22Rv1 (cell line): ENCODE measurements at regions not wholly inside any gene's neighbourhood (a gene's known extent, or its start where the extent isn't known, plus 50 kb on each side); places are given as distances from the start of the nearest gene placed in this dataset.

Experiments
- H3K27ac ChIP-seq: fragments of 450-650 bp; 2 replicates; pipeline ENCODE4 v1.5.1; 2017
- ZFX ChIP-seq: fragments of 450-650 bp; IDR thresholded peaks from 2 replicates; pipeline ENCODE4 v1.6.1; 2017; ENCODE audit warnings: antibody characterized with exemption, borderline replicate concordance
- TF ChIP-seq, protein P1 (sequence below): fragments of 450-650 bp; IDR thresholded peaks from 2 replicates; pipeline ENCODE4 v1.5.1; 2017; ENCODE audit warnings: mild to moderate bottlenecking

DNA sequence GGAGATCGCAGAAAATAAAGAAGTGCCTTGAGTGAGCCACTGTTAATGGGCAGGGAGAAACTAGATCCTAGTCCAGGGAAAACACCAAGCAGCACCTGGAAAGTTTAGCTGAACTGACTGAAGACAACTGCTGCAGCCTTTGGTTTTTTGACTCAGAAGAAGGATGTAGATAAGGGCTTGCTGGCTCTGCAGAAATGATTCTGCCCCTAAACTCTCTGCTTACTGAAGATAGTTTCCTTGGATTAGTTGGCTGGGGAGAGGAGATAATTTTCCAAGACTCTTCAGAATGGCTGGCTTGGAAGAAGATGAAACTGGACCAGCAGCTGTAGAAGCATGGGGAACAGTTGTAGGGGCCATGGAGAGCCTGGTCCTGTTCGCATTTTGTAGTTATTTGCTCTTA lies 471.8 kb downstream of the KDM4C start:
- no peak overlapping the region for H3K27ac ChIP-seq

GRCh38 chr9:7228726-7229125 lies 471.0 kb downstream of the KDM4C start:
- no peak overlapping the region for H3K27ac ChIP-seq
- TF ChIP-seq ZFX: no peak
- TF ChIP-seq, protein P1, sequence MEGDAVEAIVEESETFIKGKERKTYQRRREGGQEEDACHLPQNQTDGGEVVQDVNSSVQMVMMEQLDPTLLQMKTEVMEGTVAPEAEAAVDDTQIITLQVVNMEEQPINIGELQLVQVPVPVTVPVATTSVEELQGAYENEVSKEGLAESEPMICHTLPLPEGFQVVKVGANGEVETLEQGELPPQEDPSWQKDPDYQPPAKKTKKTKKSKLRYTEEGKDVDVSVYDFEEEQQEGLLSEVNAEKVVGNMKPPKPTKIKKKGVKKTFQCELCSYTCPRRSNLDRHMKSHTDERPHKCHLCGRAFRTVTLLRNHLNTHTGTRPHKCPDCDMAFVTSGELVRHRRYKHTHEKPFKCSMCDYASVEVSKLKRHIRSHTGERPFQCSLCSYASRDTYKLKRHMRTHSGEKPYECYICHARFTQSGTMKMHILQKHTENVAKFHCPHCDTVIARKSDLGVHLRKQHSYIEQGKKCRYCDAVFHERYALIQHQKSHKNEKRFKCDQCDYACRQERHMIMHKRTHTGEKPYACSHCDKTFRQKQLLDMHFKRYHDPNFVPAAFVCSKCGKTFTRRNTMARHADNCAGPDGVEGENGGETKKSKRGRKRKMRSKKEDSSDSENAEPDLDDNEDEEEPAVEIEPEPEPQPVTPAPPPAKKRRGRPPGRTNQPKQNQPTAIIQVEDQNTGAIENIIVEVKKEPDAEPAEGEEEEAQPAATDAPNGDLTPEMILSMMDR: no peak

More for the DNA sequence above, 471.8 kb downstream of the KDM4C start:
- TF ChIP-seq, protein P1: no peak

- TF ChIP-seq, protein P1: no peak
- TF ChIP-seq ZFX: no peak
- H3K27ac ChIP-seq: no peak overlapping the region
Observed at GRCh38 chr9:7227951-7228350, 470.2 kb downstream of the KDM4C start.

GRCh38 chr9:7226007-7226640 lies 468.4 kb downstream of the KDM4C start:
- no peak overlapping the region for H3K27ac ChIP-seq
- no peak for TF ChIP-seq ZFX
- TF ChIP-seq, protein P1: no peak
